GM12878 (cell line): ENCODE measurements at regions not wholly inside any gene's neighbourhood (a gene's known extent, or its start where the extent isn't known, plus 50 kb on each side); places are given as distances from the start of the nearest gene placed in this dataset.

Experiments used
- CBFB ChIP-seq: IDR thresholded peaks from 2 replicates; pipeline ENCODE4 v1.6.1; 2016; ENCODE audit warnings: antibody characterized with exemption, low read depth
- CTCF ChIP-seq, 3 experiments: IDR thresholded peaks in 2 of 3; conservative IDR thresholded peaks in 1 of 3; 2 replicates each; pipeline ENCODE4 v1.5.1; 2011; ENCODE audit warnings: low read depth in 3 of 3, low read length in 3 of 3, mild to moderate bottlenecking in 3 of 3, control low read depth in 2 of 3, moderate library complexity in 2 of 3, inconsistent platforms in 1 of 3, mixed read lengths in 1 of 3; ENCODE audit not compliant: control insufficient read depth in 2 of 3, insufficient read depth in 1 of 3; ENCODE audit errors: extremely low read depth in 1 of 3
- SIX5 ChIP-seq: IDR thresholded peaks from 2 replicates; pipeline ENCODE4 v1.6.1; 2011; ENCODE audit warnings: mild to moderate bottlenecking, low read depth, low read length, moderate library complexity; ENCODE audit not compliant: severe bottlenecking

DNA sequence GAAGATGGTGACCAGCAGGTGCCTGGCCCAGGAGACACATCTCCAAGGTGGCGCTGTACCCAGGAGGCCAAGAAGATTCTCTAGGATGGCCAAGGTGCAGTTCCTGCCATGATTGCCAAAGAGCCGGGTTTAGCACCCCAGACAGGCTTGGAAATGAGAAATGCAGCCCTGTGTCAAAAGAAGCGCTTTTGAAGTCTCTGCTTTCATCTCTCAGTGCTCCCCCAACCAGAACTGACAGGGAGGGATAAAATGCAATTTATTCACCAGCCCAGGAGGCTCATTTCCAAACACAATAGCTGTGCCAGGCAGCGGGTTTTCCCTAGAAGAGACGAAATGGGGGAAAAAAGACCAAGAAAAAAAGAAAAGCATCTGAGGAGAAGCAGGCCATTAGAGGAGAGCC is 195.9 kb upstream of the NCAM1 start:
- TF ChIP-seq CTCF (IDR thresholded peaks at IDR 0.05 in 2 of 3, conservative IDR thresholded peaks at IDR 0.05 in 1 of 3; ENCODE audit: control insufficient read depth in 2 of 3, extremely low read depth in 1 of 3, insufficient read depth in 1 of 3, low read depth in 3 of 3, low read length in 3 of 3) (no peak), SIX5 (no peak), CBFB (no peak)
